Stomach (tissue), 4 donors: ENCODE measurements at regions not wholly inside any gene's neighbourhood (a gene's known extent, or its start where the extent isn't known, plus 50 kb on each side); places are given as distances from the start of the nearest gene placed in this dataset.
"Not testable (repeated sequence)": the region's sequence is repeated elsewhere in the genome, so short reads cannot be mapped to it uniquely, and the experiment has no call there.

Experiments used
- CTCF ChIP-seq, 7 experiments: fragments of 450-650 bp in 4 of 7; fragments of 200-600 bp in 3 of 7; sonication (generic) in 3 of 7; IDR thresholded peaks; one replicate each; pipeline ENCODE4 v1.5.1; 2016 to 2019; ENCODE audit warnings: antibody characterized with exemption in 7 of 7, control low read depth in 2 of 7, mild to moderate bottlenecking in 1 of 7
- EP300 ChIP-seq: sonication (generic); formaldehyde crosslinking; IDR thresholded peaks from one replicate; pipeline ENCODE4 v1.6.1; 2017; ENCODE audit warnings: antibody characterized with exemption
- POLR2A ChIP-seq, 4 donors: fragments of 450-650 bp; IDR thresholded peaks; one replicate each; pipeline ENCODE4 v1.6.1; 2016; ENCODE audit warnings: antibody characterized with exemption in 4 of 4, control low read depth in 2 of 4, mild to moderate bottlenecking in 1 of 4, moderate library complexity in 1 of 4
- POLR2AphosphoS5 ChIP-seq, 3 donors: sonication (generic); formaldehyde crosslinking; IDR thresholded peaks; one replicate each; pipeline ENCODE4 v1.6.1; 2016; ENCODE audit warnings: antibody characterized with exemption in 3 of 3

- not testable (repeated sequence) for TF ChIP-seq POLR2A (IDR thresholded peaks at IDR 0.05); CTCF (IDR thresholded peaks at IDR 0.05); POLR2AphosphoS5 (IDR thresholded peaks at IDR 0.05); EP300
Measured at GRCh38 chr1:206316901-206317300, 113.6 kb downstream of the SRGAP2 start.
